Smooth muscle cell (in vitro differentiated cells): ENCODE measurements at regions not wholly inside any gene's neighbourhood (a gene's known extent, or its start where the extent isn't known, plus 50 kb on each side); places are given as distances from the start of the nearest gene placed in this dataset.

Experiments
- DNase-seq: peaks from one replicate; lab custom pipeline; 2025; ENCODE audit not compliant: unreplicated experiment; lab: John Stamatoyannopoulos, UW
- H2AFZ ChIP-seq: fragments of 200-600 bp; sonication (generic); 2 replicates; pipeline ENCODE4 v1.6.0; 2016; ENCODE audit warnings: antibody characterized with exemption, low read depth, mild to moderate bottlenecking
- H3F3A ChIP-seq: fragments of 200-600 bp; sonication (generic); 2 replicates; pipeline ENCODE4 v1.6.0; 2017; ENCODE audit warnings: antibody characterized with exemption, low read depth
- H3K27ac ChIP-seq: fragments of 200-600 bp; sonication (generic); 2 replicates; pipeline ENCODE4 v1.5.1; 2016; ENCODE audit warnings: low read depth, mild to moderate bottlenecking
- H3K27me3 ChIP-seq: fragments of 200-600 bp; sonication (generic); 2 replicates; pipeline ENCODE4 v1.6.1; 2016; ENCODE audit warnings: low read depth, mild to moderate bottlenecking
- H3K36me3 ChIP-seq: fragments of 200-600 bp; sonication (generic); 2 replicates; pipeline ENCODE4 v1.5.1; 2016; ENCODE audit warnings: low read depth
- H3K4me1 ChIP-seq: fragments of 200-600 bp; sonication (generic); 2 replicates; pipeline ENCODE4 v1.5.1; 2016; ENCODE audit warnings: low read depth
- H3K4me2 ChIP-seq: fragments of 200-600 bp; sonication (generic); 2 replicates; pipeline ENCODE4 v1.6.0; 2016; ENCODE audit warnings: mild to moderate bottlenecking
- H3K4me3 ChIP-seq: fragments of 200-600 bp; sonication (generic); 2 replicates; pipeline ENCODE4 v1.5.1; 2016; ENCODE audit warnings: mild to moderate bottlenecking
- H3K79me2 ChIP-seq: fragments of 200-600 bp; sonication (generic); 2 replicates; pipeline ENCODE4 v1.6.0; 2016; ENCODE audit warnings: low read depth, mild to moderate bottlenecking
- H3K9ac ChIP-seq: fragments of 200-600 bp; sonication (generic); 2 replicates; pipeline ENCODE4 v1.6.0; 2016; ENCODE audit warnings: low read depth
- H3K9me3 ChIP-seq: fragments of 200-600 bp; sonication (generic); replicated peaks from 2 replicates; pipeline ENCODE4 v1.5.1; 2016; ENCODE audit warnings: low read depth
- H4K20me1 ChIP-seq: fragments of 200-600 bp; sonication (generic); 2 replicates; pipeline ENCODE4 v1.6.0; 2016; ENCODE audit warnings: low read depth
- CTCF ChIP-seq: fragments of 200-600 bp; sonication (generic); IDR thresholded peaks from 2 replicates; pipeline ENCODE4 v1.5.1; 2017; ENCODE audit warnings: borderline replicate concordance, mild to moderate bottlenecking, antibody characterized with exemption; ENCODE audit not compliant: insufficient read depth, poor library complexity, severe bottlenecking
- whole genome bisulfite sequencing: methylation state at CpG from one replicate; pipeline ENCODE4 v1.1.7; 2016; ENCODE audit warnings: low lambda C conversion rate; 5-methylcytosine and 5-hydroxymethylcytosine counted together

GRCh38 chr7:41463770-41464470 is 239.0 kb downstream of the INHBA start:
- H3K36me3 ChIP-seq = no peaks in the 10 kb centered on the region
- no peak overlapping the region for H3K27ac ChIP-seq
- no peaks in the 10 kb centered on the region for H3K9me3 ChIP-seq
- no peaks in the 10 kb centered on the region for H3K79me2 ChIP-seq
- no peaks in the 10 kb centered on the region for H3K4me1 ChIP-seq
- DNase-seq = no peak
- H3K9ac ChIP-seq = no peak overlapping the region
- H3K4me2 ChIP-seq = no peak overlapping the region
- H2AFZ ChIP-seq = no peak overlapping the region
- WGBS = 82% methylated on average over 3 of the region's 3 CpGs
- no peak for TF ChIP-seq CTCF
- no peaks in the 10 kb centered on the region for H3F3A ChIP-seq
- H3K4me3 ChIP-seq = no peak overlapping the region
- no peaks in the 10 kb centered on the region for H4K20me1 ChIP-seq
- no peaks in the 10 kb centered on the region for H3K27me3 ChIP-seq

- Histone ChIP-seq H3K9me3 (no peaks in the 10 kb centered on the region), H4K20me1 (no peaks in the 10 kb centered on the region), H3K27ac (no peak overlapping the region), H3K27me3 (no peaks in the 10 kb centered on the region), H2AFZ (peak overlapping the region; percentile 31), H3F3A (no peaks in the 10 kb centered on the region), H3K36me3 (no peaks in the 10 kb centered on the region), H3K79me2 (no peaks in the 10 kb centered on the region), H3K4me3 (no peak overlapping the region), H3K4me2 (no peak overlapping the region), H3K4me1 (no peaks in the 10 kb centered on the region), H3K9ac (no peak overlapping the region)
- DNase-seq = no peak
- WGBS = 83% methylated on average over 8 of the region's 8 CpGs
- no peak for TF ChIP-seq CTCF
These were observed 243.1 kb downstream of the INHBA start for GRCh38 chr7:41459623-41460261.

GRCh38 chr7:41459183-41459582 is 243.7 kb downstream of the INHBA start:
- H2AFZ ChIP-seq = no peak overlapping the region
- H3K4me2 ChIP-seq = no peak overlapping the region
- no peaks in the 10 kb centered on the region for H3K79me2 ChIP-seq
- no peak overlapping the region for H3K27ac ChIP-seq
- H3K36me3 ChIP-seq = no peaks in the 10 kb centered on the region
- H3K4me1 ChIP-seq = no peaks in the 10 kb centered on the region
- H3K9ac ChIP-seq = no peak overlapping the region
- no peak overlapping the region for H3K4me3 ChIP-seq
- WGBS = 93% methylated on average over 5 of the region's 5 CpGs
- no peak for DNase-seq
- no peak for TF ChIP-seq CTCF
- no peaks in the 10 kb centered on the region for H3K27me3 ChIP-seq
- no peaks in the 10 kb centered on the region for H3F3A ChIP-seq
- H4K20me1 ChIP-seq = no peaks in the 10 kb centered on the region
- H3K9me3 ChIP-seq = no peaks in the 10 kb centered on the region
